Tongue (tissue), 1 donor: ENCODE measurements at regions not wholly inside any gene's neighbourhood (a gene's known extent, or its start where the extent isn't known, plus 50 kb on each side); places are given as distances from the start of the nearest gene placed in this dataset.

ENCODE experiments used
- DNase-seq: peaks from one replicate; pipeline ENCODE4 v3.0.0-alpha.2; 2015

DNA sequence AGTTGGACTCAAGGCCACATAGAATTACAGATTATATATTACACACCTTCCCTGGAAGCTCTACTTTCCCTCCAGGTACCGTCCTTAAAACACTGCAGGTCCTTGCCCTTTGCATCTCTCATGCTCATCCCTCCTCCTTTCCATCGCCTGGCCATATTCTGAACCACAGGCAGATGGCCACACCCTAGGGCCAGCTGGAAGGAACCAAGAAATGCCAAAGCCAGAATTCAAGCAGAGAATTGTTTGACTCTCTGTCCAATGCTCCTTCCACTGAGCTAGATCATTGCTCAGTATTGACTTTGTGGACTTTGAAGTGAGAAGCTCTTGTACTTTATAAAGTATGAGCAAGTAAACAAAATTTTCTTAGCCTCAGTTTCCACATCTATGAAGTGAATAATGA, 170.3 kb upstream of the SLC24A5 start:
- no peak for DNase-seq

DNA sequence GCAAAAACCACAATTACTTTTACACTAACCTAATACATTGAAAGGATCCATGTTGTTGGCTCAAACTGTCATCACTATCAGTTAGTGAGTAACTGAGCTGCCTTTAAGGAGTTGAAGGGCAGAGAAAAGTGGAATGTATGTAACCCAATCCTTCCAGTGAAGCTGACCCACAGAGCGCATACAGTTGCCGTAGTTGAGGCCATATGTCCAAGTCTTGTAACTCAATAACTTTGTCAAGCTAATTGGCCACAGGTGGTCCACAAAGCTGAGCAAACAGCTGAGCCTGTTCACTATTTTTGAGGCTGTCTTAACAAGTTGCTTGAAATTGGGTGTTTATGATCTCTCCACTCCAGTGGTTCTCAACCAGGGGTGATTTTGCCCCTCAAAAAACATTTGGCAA, 169.0 kb upstream of the SLC24A5 start:
- peak; percentile 57 for DNase-seq

DNA sequence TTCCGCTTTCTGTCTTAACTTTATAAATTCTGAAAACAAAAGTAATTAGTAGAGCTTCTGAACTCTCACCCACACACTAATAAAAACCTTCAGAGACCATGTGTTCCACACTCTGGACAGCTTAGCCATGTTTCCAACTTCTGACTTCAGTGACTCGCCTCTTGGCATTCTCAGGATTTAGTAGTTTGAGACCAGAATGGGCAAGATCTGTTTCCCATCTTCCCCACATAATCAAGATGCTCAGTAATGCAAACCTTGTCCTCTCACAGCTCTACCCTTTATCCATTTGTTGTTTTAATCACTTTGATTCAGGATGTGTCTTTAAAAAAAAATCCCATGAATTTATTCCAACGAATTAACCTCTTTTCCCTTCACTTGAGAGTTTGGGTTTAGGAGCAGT, 166.6 kb upstream of the SLC24A5 start:
- DNase-seq = no peak

DNA sequence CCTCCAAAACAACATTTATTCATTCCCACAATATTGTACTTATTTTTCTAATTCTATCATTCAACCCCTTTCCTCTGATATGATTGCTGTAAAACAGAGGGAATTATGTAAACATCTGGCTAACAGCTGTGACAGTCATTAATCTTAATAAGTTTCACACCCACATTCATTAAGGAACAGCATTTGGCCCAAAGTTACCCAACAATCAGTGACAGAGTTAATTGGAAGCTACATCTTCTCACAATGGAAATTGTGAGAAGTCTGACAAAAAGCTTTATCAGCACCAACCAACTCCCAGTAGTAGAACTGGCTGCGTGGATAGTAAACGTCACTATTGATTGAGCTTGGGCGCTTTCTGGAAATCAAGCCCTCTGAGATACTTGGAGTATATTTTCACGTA, 165.8 kb upstream of the SLC24A5 start:
- DNase-seq = no peak

DNA sequence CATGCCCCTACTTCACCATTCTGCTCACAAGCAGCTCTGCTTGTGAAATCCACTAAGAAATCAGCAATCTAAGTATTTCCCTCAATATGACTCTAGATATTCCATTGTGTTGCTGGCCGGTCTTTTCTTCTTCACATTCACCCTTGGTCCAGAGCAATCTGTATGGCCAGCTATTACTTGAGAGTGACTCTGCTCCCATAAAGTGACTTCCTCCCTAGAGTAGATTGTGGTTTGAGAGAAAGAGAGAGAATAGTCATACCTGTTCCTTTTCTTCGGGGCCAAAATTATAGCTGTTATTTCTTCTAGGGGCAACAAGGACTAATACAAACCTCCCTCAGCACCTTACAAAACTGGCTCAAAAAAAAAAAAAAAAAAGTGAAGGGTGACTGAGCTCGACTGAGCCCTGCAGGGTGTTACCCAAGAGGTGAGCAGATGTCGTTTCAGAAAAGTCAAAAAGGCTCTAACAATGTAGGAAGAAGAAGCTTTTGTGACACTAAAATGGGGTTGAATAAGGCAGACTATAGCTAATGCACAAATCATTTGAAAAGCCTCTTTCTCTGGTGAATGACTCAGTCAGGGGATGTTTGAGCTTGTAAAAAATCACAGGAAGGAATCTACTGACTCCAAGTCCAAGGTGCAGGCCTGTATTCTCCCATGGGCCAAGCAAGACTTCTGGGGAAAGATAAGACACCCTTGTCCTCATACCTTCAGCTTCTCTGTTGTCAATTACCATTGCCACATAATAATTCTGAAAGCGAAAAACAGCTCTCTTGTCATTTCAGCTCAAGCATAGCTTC, 161.0 kb upstream of the SLC24A5 start:
- no peak for DNase-seq

DNA sequence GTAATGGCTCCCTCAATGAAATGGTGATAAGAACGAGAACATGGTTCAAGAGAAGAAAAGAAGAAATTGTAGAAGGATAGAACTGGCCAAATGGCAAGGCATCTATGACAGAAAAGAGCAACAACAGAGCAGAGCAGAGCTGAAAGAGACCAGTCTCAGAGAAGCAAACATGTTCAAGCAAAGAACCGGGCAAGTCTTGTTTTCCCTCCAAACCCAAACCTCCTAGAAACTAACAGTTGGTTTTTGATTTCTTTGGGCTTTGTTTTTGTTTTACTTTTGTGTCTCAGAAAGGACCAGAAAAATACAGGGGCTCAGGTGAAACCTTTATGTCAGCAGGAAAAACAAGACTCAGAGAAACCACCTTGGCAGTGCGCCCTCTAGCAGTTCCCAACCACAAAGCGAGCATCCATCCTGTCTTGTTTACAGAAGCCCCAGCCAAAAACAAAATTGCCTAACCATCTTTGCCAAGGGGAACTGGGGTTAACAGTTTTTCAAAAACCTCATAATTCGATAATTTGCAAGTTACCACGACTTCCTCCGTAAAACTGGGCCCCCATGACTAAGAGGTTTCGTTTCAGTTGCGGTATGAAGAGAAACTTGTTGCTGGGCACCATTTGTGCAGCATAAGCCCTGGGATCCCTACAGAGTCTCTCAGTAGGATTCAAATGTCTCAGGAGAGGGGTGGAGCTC, 159.2 kb upstream of the SLC24A5 start:
- no peak for DNase-seq

DNA sequence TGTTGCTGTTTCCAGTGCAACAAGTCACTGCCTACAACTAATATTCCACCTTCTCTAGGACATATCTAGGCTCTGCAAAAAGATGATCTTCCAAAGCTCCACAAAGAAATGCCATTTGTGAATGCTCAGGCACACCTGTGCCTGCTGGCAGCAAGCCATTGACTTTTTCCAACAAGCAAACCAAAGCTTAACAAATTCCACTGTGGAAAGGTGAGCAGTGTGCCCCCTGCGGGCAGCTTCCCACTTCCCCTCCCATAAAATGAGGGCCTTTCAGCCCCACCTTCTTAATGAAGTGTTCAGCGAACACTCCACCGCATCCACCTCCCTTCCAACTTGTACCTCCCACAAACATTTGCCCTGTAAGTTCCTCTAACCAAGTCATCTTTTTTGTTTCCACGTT, 157.5 kb upstream of the SLC24A5 start:
- peak; percentile 29 for DNase-seq

DNA sequence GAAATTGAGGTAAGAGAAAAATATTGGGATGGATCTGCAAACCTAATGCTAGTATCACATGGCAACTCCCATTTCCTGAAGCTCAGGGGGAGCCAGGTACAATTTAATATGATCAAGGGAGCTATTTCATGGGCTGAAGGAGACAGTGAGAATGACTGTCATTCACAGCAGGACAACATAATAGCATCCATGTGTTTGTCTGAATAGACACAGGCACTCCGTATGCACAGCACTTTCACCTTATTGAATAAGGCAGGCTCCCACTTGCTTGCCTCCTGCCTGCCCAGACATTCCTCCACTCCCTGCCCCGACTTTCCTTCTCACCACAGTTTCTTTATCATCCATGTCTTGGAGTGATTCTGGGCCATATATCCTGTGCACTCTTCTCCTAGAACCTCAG, 156.6 kb upstream of the SLC24A5 start:
- peak; percentile 32 for DNase-seq

DNA sequence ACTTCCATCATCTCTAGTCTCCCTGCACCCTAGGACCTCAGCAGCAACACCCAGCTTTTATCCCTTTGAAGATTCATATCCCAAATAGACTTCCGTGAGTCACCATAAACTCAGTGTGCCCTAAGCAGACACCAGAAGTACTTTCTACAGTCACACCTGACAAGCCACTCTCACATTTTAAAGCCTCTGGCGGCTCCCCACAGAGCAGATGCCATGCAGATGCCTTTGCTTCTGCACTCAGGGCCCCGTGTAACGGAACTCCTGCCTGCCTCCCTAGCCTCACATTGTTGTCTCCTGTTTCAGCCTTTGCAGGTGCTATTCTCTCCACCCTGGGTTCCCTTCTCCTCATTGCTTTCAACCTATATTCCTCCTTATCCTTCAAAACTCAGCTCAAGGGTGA, 155.5 kb upstream of the SLC24A5 start:
- DNase-seq = no peak

DNA sequence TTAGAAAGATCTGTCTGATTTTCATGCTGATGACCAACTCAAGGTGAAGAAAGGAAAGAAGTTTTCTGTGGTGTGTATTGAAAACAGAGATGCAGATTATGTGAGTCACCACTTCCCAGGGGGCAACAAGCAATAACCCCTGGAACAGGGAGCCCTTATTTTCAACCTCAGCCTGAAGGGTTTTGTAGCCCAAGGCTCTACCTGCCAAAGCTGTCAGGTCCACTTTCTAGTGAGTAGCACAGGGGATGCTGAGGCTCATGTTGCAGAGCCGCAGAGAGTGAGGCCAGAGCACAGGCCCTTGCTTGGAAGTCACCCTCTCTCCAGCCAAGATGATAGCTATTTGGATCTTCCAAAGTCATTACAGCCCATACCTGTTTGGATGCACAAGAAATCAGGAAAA, 152.2 kb upstream of the SLC24A5 start:
- DNase-seq = no peak

DNA sequence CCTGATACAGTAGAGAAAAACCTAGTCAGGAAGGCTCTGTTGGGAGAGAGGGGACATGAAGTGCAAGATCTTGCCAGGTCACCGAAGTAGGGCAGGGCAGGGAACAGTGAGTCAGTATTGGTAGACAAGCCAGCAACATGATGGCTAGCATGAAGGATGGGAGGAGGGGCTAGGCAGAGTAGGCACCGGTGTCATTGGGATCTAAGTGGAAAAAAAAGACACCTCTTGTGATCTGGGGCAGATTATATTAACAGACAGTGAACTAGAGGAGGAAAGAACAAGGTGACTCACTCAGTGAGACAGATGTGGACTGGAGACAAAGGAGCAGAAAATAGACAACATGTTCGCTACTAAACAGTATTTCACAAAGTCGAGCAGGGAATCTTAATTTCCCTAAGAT, 149.2 kb upstream of the SLC24A5 start:
- DNase-seq = no peak

DNA sequence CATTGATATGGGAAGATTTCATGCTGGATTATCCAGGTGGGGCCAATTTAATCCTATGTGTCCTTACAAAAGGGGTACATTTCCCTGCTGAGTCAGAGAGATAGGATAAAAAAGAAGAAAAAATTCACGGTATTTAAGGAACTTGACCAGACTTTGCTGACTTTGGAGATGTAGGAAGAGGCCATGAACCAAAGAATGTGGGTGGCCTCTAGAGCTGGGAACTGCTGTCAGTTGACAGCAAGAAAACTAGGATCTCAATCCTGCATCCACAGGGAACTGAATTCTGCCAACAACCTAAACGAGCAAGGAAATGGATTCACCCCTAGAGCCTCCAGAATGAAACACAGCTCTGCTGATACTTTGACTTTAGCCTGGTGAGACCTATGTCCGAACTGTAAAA, 148.1 kb upstream of the SLC24A5 start:
- no peak for DNase-seq

DNA sequence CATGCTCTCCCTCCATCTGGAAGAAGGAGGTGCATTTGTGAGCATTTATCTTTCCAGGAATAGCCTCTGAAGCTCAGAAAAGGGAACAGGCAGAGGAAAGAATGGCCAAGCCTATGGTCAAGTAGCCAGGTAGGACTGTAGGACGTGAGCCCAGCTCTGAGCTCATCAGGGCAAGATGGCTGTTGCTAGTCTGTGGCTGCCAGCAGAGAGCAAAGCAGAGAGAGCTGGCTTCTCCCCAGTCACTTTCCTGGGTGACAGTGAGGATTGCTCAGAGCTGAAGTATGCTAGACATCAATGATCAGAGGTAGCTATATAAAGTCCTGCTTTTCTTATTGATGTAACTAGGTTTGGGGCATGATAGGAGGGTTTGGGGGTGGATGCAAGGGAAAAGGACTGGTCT, 146.1 kb upstream of the SLC24A5 start:
- DNase-seq = no peak

DNA sequence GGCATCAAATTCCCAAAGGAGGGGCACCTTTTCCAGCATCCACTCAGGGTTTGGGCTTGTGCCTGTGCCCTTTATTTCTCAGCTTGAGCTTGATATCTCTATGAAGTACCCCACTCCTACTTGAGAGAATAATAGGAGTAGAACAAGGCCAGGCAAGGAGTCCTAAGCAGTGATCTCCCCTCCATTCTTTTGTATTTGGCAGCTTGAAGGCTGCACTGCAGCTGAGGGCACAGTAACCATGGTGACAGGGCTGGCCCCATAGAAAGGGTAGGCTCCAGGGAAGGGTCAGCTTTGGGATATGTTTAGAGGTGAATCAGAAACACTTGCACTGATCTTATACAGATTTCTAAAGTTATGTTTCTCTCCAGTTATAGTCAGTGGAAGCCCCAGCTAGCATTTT, 145.4 kb upstream of the SLC24A5 start:
- DNase-seq = no peak

DNA sequence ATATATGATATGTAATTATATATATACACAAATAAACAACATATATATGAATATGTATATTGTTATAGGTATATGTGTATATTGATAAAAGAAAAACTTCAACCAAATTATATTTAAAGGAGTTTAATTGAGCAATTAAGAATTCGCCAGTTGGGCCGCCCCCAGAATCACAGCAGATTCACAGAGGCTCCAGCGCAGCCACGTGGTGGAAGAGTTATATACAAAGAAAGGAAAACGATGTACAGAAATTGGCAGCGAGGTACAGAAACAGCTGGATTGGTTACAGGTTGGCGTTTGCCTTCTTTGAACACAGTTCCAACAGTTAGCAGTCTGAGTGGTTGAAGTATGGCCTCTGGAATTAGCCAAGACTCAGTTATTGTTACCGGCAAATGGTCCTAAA, 137.3 kb upstream of the SLC24A5 start:
- no peak for DNase-seq

DNA sequence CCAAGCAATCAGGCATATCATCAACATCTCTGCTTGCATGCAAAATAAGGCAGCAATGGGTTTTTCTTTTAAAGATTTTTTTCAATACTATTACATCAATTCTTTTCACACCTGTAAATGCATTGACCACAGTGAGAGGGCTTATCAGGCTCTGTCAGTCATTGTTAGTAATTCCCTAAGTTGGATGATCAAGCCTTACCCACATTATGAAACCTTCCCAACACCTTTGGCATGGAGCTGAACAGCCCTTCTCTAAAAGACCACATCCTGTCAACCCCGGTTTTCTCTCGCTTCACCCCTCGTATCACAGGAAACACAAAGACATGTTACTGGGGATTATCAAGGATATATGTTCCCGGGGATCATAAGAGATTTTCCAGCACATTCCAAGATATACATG, 135.2 kb upstream of the SLC24A5 start:
- DNase-seq = no peak

DNA sequence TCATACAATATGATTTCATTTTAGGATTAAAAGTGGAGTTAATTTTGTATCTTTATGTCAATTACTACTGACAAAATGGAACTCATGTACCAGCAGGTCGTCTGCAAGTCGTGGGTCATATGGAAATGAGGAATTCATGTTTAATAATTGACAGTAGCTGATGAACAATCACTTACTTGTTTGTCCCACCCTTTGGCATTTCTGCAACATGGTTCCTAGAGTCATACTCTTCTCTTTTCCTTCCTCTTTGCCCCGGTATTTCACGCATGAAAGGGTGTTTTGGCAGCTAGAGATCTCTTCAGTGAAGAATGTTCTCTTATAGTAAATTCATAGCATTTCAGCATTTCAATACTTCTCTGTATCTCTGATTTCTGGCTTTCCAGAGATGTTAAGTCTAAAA, 133.3 kb upstream of the SLC24A5 start:
- DNase-seq = no peak

DNA sequence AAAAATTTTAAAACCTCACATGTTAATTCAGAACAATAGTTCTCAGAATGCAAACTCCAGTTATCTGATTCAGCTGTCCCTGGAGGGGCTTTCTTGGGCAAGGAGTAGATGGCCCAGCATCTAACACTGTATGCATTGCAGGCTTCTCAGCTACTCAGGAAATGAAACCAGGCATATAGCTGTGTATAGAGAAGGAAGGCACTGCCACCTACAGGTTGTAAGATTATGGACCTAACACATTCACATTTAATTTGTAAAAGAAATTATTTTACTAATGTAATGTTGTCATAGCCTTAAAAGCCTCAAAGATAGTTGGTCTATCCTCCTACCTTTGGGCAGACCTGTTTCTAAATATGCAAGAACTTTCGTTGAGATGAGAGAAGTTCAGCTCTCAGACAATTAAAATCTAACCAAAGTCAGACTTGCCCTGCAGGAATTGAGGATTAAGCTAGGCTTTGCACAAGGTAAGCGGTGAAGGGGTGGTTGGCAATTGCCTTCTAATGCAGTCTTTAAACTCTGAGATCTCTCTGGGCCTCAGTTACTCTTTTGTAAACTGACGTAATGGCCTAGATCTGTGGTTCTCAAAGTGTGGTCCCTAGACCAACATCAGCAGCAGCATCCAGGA, 132.8 kb upstream of the SLC24A5 start:
- peak; percentile 83 for DNase-seq

DNA sequence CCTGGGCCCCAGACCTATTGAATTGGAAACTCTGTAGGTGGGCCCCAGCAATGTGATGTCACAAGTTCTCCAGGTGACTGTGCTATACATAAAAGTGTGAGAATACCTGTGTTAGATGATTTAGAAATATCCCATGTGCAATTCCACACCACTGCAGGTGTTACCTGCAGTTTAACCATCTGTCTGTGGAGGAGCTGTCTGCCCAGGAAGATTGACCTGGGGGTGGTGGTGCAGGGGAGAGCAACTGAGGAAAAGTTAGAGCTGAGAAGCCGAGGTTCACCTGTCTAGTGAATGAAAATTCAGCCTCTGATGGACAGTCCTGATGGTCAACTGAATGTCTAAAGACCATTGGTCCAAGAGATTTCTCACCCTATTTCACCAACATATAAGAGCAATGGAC, 132.2 kb upstream of the SLC24A5 start:
- no peak for DNase-seq

DNA sequence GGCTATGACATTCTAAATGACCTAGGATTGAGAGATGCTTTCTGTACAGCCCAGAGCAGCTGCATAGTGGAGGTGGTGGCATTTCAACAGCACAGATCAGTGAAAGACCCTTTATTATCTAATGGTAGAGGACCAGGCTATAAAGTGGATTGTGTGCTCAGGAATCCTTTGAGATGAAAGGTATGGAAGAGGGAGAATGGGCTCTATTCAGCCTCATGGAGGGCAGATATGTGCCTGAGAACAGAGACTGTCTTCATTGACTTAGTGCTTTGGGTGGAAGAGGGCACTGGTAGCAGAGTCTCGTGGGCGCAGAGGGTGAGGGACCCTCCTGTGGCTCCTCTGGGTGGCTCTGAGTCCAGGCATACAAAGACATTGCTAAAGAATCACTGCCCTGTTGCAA, 130.0 kb upstream of the SLC24A5 start:
- no peak for DNase-seq

DNA sequence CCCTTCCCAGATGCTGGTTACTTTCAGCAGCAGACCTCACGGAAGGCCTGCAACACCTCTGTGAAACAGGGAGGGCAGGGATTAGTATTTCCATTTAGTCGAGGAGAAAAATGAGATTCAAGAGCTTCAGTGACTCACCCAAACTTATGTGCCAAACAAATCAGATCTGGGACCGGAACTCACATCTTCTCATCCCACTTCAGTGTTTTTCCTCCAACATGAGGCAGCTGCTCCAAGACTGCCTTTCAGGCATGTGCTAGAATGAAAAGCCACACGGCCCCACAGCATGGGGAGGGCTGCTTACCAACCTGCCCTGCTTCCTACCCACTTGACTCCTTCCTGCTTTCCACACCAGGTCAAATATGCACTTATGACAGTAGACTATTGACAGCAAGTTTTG, 129.4 kb upstream of the SLC24A5 start:
- no peak for DNase-seq

DNA sequence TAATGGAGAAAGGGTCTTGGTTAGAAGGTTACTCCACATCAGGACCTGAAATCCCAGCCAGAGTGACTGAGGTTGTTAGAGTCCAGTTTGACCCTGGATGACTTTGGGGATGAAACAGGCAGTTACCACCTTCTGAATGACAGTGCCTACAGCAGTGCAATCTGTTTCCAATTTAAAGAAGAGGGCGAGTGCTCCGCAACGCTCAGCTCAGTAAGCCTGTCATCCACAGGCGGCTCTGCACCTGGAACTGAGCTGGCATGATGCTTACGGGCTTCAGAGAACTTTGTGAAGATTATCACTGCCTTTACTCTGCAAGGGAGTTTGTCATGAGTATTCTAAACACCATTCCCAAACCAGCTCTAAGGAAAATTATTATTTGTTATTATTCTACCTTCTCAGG, 127.7 kb upstream of the SLC24A5 start:
- DNase-seq = no peak

DNA sequence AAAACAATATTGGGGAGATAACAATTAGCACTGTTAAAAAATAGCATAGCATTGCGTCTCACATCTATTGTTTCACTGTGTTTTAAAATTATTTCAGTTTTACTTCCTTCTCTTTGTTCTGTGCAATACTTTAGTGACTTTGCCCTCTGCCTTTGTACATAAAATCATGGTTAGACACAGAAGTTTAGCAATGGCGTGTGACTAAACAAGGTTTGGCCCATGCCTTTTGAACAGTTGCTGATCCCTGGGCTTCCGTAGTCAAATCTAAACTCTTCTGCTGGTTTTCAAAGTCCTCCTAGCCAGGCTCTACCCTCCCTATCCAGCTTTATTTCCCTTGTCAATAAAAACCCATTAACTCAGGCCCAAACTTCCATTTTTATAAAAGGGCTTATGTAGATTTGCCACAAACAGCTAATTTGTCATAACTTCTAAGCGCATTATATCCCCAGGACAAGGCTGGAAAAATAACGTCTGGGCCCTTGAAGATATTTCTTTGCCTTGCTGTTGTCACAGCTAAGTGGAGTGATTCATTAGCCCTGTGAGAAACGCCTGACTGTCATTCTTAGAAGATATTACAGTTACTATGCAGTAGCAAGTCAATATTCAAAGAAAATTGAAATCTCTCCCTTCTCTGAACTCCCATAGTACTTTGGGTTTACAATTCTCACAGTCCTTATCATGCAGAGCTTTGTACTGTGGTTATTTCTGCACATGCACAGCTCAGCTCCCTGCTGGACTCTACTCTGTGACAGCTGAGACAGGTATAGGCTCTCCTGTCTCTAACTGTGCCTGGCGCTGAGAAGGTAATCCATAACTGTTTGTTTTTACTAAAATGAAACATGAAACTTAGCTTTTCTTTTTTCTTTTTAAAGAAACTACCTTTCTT, 123.4 kb upstream of the SLC24A5 start:
- no peak for DNase-seq
